HCT116 (cell line): ENCODE measurements at regions not wholly inside any gene's neighbourhood (a gene's known extent, or its start where the extent isn't known, plus 50 kb on each side); places are given as distances from the start of the nearest gene placed in this dataset.

ENCODE experiments used
- ATAC-seq: fragments of 200-7000 bp; cut with Tn5 transposase; 2 replicates; pipeline ENCODE4 v1.9.1; 2020; ENCODE audit warnings: mild to moderate bottlenecking, moderate library complexity
- BruUV-seq: library from RNA; stranded (reverse); fragments of 400-500 nt; replicated peaks from 2 replicates; lab custom pipeline; 2021; lab: Mats Ljungman, UMichigan
- CTCF ChIA-PET: fragments of 300-600 bp; sonication (Branson Sonifier 250); formaldehyde crosslinking; loops from one replicate; lab custom pipeline; 2021; ENCODE audit warnings: antibody characterized with exemption; lab: Charles Lee
- POLR2A ChIA-PET: fragments of 300-600, 350-600 bp; sonication (Branson Sonifier 250); formaldehyde crosslinking; loops from one replicate; lab custom pipeline; 2021; ENCODE audit warnings: antibody characterized with exemption; lab: Charles Lee
- RAD21 ChIA-PET, 2 experiments: fragments of 300-600 bp; sonication (Branson Sonifier 250); formaldehyde crosslinking; loops; one replicate each; lab custom pipeline; 2023; ENCODE audit warnings: low total read pairs in 2 of 2; ENCODE audit not compliant: uncharacterized antibody in 2 of 2, unreplicated experiment in 2 of 2, low non-redundant PET in 1 of 2; lab: Charles Lee
- DNase-seq: peaks from one replicate; pipeline ENCODE4 v3.0.0-alpha.2; 2010; ENCODE audit warnings: low read depth, low spot score
- H2AFZ ChIP-seq: fragments of 200-600 bp; shearing (Covaris generic), sonication (generic); 2 replicates; pipeline ENCODE4 v1.6.1; 2017; ENCODE audit warnings: low read depth, mixed run types, mixed read lengths, antibody characterized with exemption, low read length; ENCODE audit not compliant: poor library complexity, severe bottlenecking
- H3K27ac ChIP-seq: 2 replicates; pipeline ENCODE4 v1.5.1; 2012; ENCODE audit warnings: low read depth, low read length
- H3K27me3 ChIP-seq: fragments of 200-600 bp; sonication (generic); 2 replicates; pipeline ENCODE4 v1.6.1; 2016; ENCODE audit warnings: mixed run types, low read length, mixed read lengths; ENCODE audit not compliant: insufficient read depth
- H3K36me3 ChIP-seq, 2 experiments: fragments of 200-500 bp in 1 of 2; fragments of 200-600 bp in 1 of 2; sonication (Bioruptor generic) in 1 of 2; sonication (generic) in 1 of 2; 2 replicates each; pipeline versions ENCODE4 v1.5.1 to v1.6.1; 2014 to 2016; ENCODE audit warnings: low read length in 2 of 2, inconsistent platforms in 1 of 2, mixed read lengths in 1 of 2, mixed run types in 1 of 2; ENCODE audit not compliant: insufficient read depth in 2 of 2, control insufficient read depth in 1 of 2
- H3K4me1 ChIP-seq, 2 experiments: fragments of 200-600 bp in 1 of 2; sonication (generic) in 1 of 2; 2 replicates each; pipeline versions ENCODE4 v1.5.1 to v1.6.1; 2012 to 2017; ENCODE audit warnings: low read length in 2 of 2, inconsistent platforms in 1 of 2, mild to moderate bottlenecking in 1 of 2, mixed read lengths in 1 of 2, mixed run types in 1 of 2, moderate library complexity in 1 of 2; ENCODE audit not compliant: insufficient read depth in 2 of 2, control insufficient read depth in 1 of 2
- H3K4me2 ChIP-seq: fragments of 200-600 bp; sonication (generic); 2 replicates; pipeline ENCODE4 v1.6.1; 2017; ENCODE audit warnings: mixed run types, low read length, mixed read lengths
- H3K4me3 ChIP-seq, 2 experiments: fragments of 200-600 bp in 1 of 2; sonication (generic) in 1 of 2; replicated peaks in 1 of 2; 2 replicates each; pipeline ENCODE4 v1.5.1; 2011 to 2016; ENCODE audit warnings: low read length in 2 of 2, control low read depth in 1 of 2, low read depth in 1 of 2, mild to moderate bottlenecking in 1 of 2, mixed read lengths in 1 of 2, mixed run types in 1 of 2
- H3K79me2 ChIP-seq: fragments of 200-600 bp; sonication (generic); 2 replicates; pipeline ENCODE4 v1.6.1; 2017; ENCODE audit warnings: mild to moderate bottlenecking, mixed run types, low read length, moderate library complexity, mixed read lengths; ENCODE audit not compliant: insufficient read depth
- H3K9ac ChIP-seq: fragments of 200-600 bp; sonication (generic); 2 replicates; pipeline ENCODE4 v1.6.1; 2016; ENCODE audit warnings: low read length, mixed read lengths
- H3K9me2 ChIP-seq: fragments of 200-600 bp; sonication (generic), shearing (Covaris generic); 2 replicates; pipeline ENCODE4 v1.6.1; 2017; ENCODE audit warnings: mixed run types, mild to moderate bottlenecking, moderate library complexity; ENCODE audit not compliant: insufficient read depth
- H3K9me3 ChIP-seq, 2 experiments: fragments of 200-500 bp in 1 of 2; fragments of 200-600 bp in 1 of 2; sonication (Bioruptor generic) in 1 of 2; sonication (generic) in 1 of 2; 2 replicates each; pipeline ENCODE4 v1.6.1; 2014 to 2017; ENCODE audit warnings: low read length in 2 of 2, mixed read lengths in 2 of 2, inconsistent platforms in 1 of 2, low read depth in 1 of 2, mild to moderate bottlenecking in 1 of 2, mixed run types in 1 of 2, moderate library complexity in 1 of 2; ENCODE audit not compliant: control insufficient read depth in 1 of 2, insufficient read depth in 1 of 2
- H4K20me1 ChIP-seq: fragments of 200-600 bp; sonication (generic), shearing (Covaris generic); 2 replicates; pipeline ENCODE4 v1.6.1; 2017; ENCODE audit warnings: mixed run types, mild to moderate bottlenecking, moderate library complexity; ENCODE audit not compliant: insufficient read depth
- CEBPB ChIP-seq: IDR thresholded peaks from 2 replicates; pipeline ENCODE4 v1.6.1; 2012; ENCODE audit warnings: low read depth
- EGR1 ChIP-seq: IDR thresholded peaks from 2 replicates; pipeline ENCODE4 v1.6.1; 2012; ENCODE audit warnings: low read depth
- ELF1 ChIP-seq: IDR thresholded peaks from 2 replicates; pipeline ENCODE4 v1.6.1; 2012; ENCODE audit warnings: low read depth, borderline replicate concordance
- EZH2 ChIP-seq: fragments of 200-600 bp; sonication (generic); IDR thresholded peaks from 2 replicates; pipeline ENCODE4 v1.6.1; 2017; ENCODE audit warnings: antibody characterized with exemption, mixed run types
- JUND ChIP-seq: IDR thresholded peaks from 2 replicates; pipeline ENCODE4 v1.6.1; 2012
- POLR2A ChIP-seq: IDR thresholded peaks from 2 replicates; pipeline ENCODE4 v1.7.0; 2011; ENCODE audit warnings: borderline replicate concordance; ENCODE audit not compliant: insufficient read depth, insufficient read length; ENCODE audit errors: extremely low read depth
- SIN3A ChIP-seq: IDR thresholded peaks from 2 replicates; pipeline ENCODE4 v1.6.1; 2012; ENCODE audit warnings: low read depth
- YY1 ChIP-seq: IDR thresholded peaks from 2 replicates; pipeline ENCODE4 v1.6.1; 2011; ENCODE audit warnings: low read length, low read depth, moderate library complexity, mild to moderate bottlenecking; ENCODE audit not compliant: insufficient replicate concordance; ENCODE audit errors: extremely low read depth
- ZFX ChIP-seq: fragments of 450-650 bp; IDR thresholded peaks from 2 replicates; pipeline ENCODE4 v1.6.1; 2017
- ZNF274 ChIP-seq: fragments of 200-500 bp; sonication (Bioruptor generic); IDR thresholded peaks from 2 replicates; pipeline ENCODE4 v1.6.1; 2014; ENCODE audit warnings: mild to moderate bottlenecking, low read depth, low read length, inconsistent platforms
- intact Hi-C: fragments of 100-400 bp; cut with micrococcal nuclease; formaldehyde crosslinking; loops from 2 replicates; pipeline ENCODE4 v1.10.0; 2022
- TF ChIP-seq, protein P1 (sequence below): IDR thresholded peaks from 2 replicates; pipeline ENCODE4 v1.6.1; 2012
- TF ChIP-seq, protein P2 (sequence below): IDR thresholded peaks from 2 replicates; pipeline ENCODE4 v1.6.1; 2012; ENCODE audit warnings: low read depth
- TF ChIP-seq, protein P3 (sequence below), 3 experiments: fragments of 200-600 bp in 1 of 3; sonication (generic) in 1 of 3; IDR thresholded peaks in 2 of 3; conservative IDR thresholded peaks in 1 of 3; 2 replicates each; pipeline ENCODE4 v1.5.1; 2012 to 2017; ENCODE audit warnings: low read depth in 2 of 3, low read length in 2 of 3, antibody characterized with exemption in 1 of 3, borderline replicate concordance in 1 of 3, control low read depth in 1 of 3, mild to moderate bottlenecking in 1 of 3, mixed read lengths in 1 of 3, mixed run types in 1 of 3, moderate library complexity in 1 of 3; ENCODE audit not compliant: insufficient read depth in 1 of 3

GRCh38 chr21:41112740-41113692 lies 54.9 kb upstream of the BACE2 start:
- H3K79me2 ChIP-seq = no peaks in the 10 kb centered on the region
- no peak overlapping the region for H3K9ac ChIP-seq
- RAD21 ChIA-PET = no interaction called here
- no peak overlapping the region for H2AFZ ChIP-seq
- peaks cover 24% of the 10 kb centered on the region for H3K27me3 ChIP-seq
- ATAC-seq = no peak
- CTCF ChIA-PET = no interaction called here
- TF ChIP-seq JUND (no peak), ZNF274 (no peak), SIN3A (no peak), ELF1 (no peak), EZH2 (no peak), POLR2A (no peak), CEBPB (no peak), ZFX (no peak), YY1 (no peak), EGR1 (no peak)
- TF ChIP-seq, protein P1, sequence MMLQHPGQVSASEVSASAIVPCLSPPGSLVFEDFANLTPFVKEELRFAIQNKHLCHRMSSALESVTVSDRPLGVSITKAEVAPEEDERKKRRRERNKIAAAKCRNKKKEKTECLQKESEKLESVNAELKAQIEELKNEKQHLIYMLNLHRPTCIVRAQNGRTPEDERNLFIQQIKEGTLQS = no peak
- TF ChIP-seq, protein P2, sequence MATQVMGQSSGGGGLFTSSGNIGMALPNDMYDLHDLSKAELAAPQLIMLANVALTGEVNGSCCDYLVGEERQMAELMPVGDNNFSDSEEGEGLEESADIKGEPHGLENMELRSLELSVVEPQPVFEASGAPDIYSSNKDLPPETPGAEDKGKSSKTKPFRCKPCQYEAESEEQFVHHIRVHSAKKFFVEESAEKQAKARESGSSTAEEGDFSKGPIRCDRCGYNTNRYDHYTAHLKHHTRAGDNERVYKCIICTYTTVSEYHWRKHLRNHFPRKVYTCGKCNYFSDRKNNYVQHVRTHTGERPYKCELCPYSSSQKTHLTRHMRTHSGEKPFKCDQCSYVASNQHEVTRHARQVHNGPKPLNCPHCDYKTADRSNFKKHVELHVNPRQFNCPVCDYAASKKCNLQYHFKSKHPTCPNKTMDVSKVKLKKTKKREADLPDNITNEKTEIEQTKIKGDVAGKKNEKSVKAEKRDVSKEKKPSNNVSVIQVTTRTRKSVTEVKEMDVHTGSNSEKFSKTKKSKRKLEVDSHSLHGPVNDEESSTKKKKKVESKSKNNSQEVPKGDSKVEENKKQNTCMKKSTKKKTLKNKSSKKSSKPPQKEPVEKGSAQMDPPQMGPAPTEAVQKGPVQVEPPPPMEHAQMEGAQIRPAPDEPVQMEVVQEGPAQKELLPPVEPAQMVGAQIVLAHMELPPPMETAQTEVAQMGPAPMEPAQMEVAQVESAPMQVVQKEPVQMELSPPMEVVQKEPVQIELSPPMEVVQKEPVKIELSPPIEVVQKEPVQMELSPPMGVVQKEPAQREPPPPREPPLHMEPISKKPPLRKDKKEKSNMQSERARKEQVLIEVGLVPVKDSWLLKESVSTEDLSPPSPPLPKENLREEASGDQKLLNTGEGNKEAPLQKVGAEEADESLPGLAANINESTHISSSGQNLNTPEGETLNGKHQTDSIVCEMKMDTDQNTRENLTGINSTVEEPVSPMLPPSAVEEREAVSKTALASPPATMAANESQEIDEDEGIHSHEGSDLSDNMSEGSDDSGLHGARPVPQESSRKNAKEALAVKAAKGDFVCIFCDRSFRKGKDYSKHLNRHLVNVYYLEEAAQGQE = no peak
- TF ChIP-seq, protein P3, sequence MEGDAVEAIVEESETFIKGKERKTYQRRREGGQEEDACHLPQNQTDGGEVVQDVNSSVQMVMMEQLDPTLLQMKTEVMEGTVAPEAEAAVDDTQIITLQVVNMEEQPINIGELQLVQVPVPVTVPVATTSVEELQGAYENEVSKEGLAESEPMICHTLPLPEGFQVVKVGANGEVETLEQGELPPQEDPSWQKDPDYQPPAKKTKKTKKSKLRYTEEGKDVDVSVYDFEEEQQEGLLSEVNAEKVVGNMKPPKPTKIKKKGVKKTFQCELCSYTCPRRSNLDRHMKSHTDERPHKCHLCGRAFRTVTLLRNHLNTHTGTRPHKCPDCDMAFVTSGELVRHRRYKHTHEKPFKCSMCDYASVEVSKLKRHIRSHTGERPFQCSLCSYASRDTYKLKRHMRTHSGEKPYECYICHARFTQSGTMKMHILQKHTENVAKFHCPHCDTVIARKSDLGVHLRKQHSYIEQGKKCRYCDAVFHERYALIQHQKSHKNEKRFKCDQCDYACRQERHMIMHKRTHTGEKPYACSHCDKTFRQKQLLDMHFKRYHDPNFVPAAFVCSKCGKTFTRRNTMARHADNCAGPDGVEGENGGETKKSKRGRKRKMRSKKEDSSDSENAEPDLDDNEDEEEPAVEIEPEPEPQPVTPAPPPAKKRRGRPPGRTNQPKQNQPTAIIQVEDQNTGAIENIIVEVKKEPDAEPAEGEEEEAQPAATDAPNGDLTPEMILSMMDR (IDR thresholded peaks at IDR 0.05 in 2 of 3, conservative IDR thresholded peaks at IDR 0.05 in 1 of 3; ENCODE audit: borderline replicate concordance in 1 of 3, insufficient read depth in 1 of 3, low read depth in 2 of 3, low read length in 2 of 3) = no peak
- TF ChIP-seq, all 23 proteins: peak for 0
- intact Hi-C loops = no loop called here
- H3K4me3 ChIP-seq = no peak overlapping the region
- no peaks in the 10 kb centered on the region for H3K9me3 ChIP-seq
- POLR2A ChIA-PET = no interaction called here
- DNase-seq = no peak
- H3K9me2 ChIP-seq = no peaks in the 10 kb centered on the region
- H4K20me1 ChIP-seq = no peaks in the 10 kb centered on the region
- H3K4me2 ChIP-seq = no peak overlapping the region
- no peaks in the 10 kb centered on the region for H3K36me3 ChIP-seq
- no peaks in the 10 kb centered on the region for H3K4me1 ChIP-seq
- BruUV-seq = no TSS peak
- no peak overlapping the region for H3K27ac ChIP-seq
